Epidermal melanocyte (primary cell): ENCODE measurements at regions not wholly inside any gene's neighbourhood (a gene's known extent, or its start where the extent isn't known, plus 50 kb on each side); places are given as distances from the start of the nearest gene placed in this dataset.
A peak's percentile ranks its signal among the peaks of the same experiment; 100 is the strongest.

ENCODE experiments used
- DNase-seq: peaks from one replicate; pipeline ENCODE4 v3.0.0; 2011; ENCODE audit warnings: low spot score; ENCODE audit not compliant: insufficient read length

- DNase-seq, result no peak
Observed at GRCh38 chr4:126023896-126024295, 709.1 kb downstream of the FAT4 start.

- DNase-seq, result no peak
Observed at GRCh38 chr4:126027601-126028000, 712.8 kb downstream of the FAT4 start.

GRCh38 chr4:126028876-126029275, 714.1 kb downstream of the FAT4 start:
- no peak for DNase-seq

DNA sequence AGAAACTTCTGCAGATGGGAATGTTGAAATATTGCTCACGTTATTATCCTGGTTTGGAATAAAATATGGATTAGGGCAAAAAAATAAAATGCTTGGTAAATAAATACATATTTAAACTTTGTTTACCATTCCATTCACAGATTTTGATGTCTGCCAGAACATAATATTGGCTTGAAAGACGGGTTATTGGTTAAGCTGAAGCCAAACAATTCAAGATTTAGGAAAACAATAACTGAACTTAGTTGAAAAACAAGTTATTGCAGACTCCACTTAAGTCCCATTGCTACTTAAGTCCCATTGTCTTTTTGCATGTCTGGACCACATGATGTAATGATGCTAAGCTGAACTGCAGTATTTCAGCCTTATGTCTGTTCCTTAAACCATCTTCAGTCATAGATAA, 722.5 kb downstream of the FAT4 start:
- DNase-seq, result no peak

DNA sequence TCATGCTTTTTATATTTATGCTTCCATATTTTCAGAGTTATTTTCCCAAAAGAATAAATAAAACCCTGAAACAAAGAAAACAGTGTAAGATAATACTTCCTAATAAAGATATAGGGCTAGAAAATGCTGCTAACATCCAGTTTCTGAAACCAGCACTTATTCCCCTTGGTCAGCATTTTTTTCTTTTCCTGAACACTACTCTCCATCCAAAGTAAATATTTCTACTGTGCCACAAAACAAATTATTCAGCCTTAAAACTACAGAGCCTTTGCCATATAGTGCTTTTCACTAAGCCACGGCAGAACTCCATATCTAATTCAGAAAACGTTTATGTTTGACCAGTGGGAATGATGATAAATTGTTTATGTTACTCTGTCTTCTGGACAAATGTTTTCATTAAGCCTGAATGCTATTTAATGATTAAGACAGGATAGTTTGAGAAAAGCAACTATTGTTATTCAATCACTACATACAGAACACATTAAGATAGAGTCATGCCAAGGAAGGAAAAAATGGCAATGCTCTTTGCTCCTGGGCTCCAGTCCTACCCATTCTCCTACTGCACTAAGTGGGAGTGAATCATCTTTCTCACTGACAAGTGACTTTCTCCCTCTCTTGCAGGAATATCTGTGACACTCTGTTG, 723.9 kb downstream of the FAT4 start:
- no peak for DNase-seq

DNA sequence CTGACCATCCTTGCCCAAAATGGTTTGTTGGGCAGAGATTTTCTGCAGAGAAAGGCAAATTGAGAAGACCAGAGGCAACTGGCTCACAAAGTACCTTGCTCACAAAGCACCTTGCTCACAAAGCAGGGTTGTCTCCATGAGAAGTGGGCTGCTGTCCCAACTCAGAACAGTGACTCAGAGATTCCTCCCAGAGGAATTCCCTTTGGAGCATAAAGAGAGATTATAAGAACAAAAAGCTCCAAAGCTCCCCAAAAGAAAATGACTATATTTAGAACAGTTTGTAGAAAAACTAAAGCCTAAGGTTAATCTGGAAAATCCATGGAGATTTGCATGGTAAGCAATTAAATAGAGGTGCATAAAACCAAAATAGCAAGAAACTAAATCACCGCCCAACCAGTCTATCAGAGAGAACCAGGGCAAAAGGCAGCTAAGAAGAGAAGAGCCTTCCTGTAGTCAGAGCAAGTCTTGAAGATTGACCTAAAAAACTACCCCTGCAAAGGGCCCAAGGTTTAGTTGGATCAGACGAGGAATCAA, 731.4 kb downstream of the FAT4 start:
- DNase-seq, result no peak

GRCh38 chr4:126047114-126047513, 732.4 kb downstream of the FAT4 start:
- no peak for DNase-seq

DNA sequence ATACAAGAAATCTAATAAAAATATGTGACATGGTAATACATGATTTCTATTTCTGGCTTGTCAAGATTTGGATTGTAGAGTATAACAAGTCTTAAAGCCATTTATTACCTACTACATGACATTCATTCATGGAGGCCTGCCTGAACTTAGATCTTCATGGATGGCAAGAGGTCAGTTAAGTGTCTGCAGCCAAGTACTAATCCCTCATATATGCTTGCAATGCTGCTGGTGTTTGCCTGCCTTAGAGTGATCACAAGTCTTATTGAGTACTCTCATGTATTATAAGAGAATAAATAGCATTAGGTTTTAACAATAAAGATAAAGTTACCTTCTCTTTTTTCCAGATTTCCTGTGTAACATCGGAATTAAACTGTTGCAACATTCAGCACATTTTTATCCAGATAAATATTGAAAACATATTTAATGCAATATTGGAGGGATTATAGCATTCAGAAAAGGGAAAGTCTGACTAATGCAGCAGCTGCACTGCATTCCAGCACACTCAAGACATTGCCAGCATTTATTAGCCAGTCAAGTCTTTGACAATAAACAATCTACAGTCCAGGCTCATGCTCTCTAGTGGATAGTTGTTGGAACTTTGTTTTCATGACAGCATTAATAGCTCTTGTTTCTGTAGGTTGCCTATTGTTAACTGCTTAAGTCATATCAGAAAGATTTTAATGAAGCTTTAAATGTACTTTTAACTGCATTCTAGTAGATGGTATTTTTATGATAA, 737.1 kb downstream of the FAT4 start:
- peak; percentile 23 for DNase-seq

GRCh38 chr4:126056116-126056650, 741.4 kb downstream of the FAT4 start:
- DNase-seq, result no peak

- no peak for DNase-seq
Observed at GRCh38 chr4:126057371-126057770, 742.6 kb downstream of the FAT4 start.

DNA sequence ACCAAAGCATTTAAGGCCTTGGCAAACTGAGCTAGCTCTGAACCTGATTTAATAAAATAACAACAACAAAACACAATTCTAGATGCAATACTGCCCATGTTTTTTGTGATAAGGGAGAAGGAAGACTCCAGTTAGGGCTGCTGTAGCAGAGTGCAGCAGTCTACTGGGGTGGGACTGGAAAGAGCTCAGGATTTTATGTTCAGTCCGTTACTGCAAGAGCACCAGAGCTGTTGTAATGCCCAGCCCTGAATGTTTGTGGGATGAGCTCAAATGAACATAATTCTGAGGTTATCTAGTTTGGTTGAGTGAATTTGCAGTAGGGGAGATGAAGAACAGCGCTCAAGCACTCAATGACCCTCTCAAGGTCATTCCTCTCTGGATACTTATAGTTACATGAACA, 743.8 kb downstream of the FAT4 start:
- no peak for DNase-seq

- DNase-seq, result no peak
Observed at GRCh38 chr4:126061655-126062054, 746.9 kb downstream of the FAT4 start.

DNA sequence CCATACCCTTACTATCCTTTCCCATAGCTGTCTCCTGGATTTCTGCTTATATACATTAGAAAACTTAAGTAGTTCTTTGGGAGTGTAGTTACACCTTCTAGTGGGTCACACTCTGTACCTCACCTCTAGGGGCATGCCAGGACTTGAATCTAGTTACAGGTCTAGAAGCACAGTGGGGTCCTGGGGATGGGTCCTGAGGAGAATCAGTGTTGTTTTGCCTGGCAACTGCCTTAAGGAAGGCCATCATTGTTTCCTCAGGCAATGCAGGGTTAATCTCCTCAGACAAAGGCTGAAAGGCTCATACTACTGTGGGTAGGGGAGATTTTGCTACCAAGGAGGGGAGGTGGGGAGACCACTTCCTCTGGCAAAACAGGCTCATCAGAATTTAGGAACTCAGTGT, 750.3 kb downstream of the FAT4 start:
- DNase-seq, result no peak

- peak; percentile 24 for DNase-seq
Observed at GRCh38 chr4:126071346-126072333, 756.9 kb downstream of the FAT4 start.

DNA sequence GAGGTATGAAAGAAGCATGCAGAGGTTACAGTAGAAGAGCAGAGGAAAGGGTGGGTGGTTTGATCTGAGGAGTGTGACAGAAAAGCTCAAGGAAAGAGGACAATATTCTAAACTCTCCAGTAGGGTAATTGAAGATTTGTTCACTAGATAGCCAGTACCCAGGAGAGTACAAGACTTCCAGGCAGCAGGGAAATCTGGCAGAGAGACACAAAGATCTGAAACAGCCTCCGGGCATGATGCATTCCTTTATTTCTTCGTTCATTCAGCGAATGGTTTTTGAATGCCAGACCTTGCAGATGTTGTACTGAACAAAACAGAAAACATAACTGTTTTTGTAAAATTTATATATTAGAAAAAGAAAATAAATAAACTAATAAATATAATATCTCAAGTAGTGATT, 766.6 kb downstream of the FAT4 start:
- no peak for DNase-seq

- DNase-seq, result no peak
Observed at GRCh38 chr4:126086041-126086440, 771.3 kb downstream of the FAT4 start.

DNA sequence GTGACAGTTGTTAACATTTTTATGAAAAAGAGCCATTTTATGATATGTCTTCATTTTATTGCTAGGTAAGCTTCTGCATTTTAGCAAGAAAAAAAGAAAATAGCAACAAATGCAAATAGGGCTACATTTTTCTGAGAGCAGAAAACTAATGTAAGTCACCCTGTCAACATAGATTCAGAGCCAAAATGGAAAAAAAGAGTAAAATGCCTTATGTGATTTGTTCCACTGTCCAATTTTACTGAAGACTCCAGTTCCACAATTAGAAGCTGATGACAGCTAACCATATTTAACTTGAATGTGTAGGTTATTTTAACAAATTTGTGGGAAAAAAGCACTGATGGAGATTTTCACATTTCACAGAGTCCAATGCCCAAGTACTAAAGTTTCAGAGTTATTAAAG, 772.3 kb downstream of the FAT4 start:
- DNase-seq, result no peak

DNA sequence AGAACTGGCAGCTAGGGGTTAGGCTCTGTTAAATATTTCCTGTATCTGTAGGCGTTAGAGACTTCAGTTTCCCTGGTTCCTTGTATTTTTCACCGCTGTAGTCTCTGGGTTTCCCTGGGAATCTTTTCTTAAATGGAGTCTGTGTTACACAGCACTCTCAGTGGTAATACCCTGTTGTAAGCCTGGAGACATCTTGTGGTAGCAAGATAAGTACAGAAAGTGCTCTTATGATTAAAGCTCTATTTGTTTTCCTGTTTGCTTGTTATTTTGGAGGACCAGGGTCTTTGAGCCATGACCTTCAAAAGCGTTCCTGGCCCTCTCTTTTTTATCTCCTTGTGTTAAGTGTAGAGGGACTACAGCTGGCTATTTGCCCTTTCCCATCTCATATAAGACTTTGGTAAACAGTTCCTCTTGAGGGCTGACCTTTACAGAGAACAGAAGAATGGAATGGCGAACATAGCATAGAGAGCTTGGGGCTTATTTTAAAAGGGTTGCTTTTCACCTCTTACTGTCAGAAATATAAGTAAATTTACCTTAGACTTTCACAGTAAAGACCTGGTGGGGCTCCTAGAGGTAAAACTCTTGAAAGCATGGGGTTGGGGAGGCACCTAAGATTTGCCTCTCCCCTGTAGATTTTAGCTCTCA, 782.5 kb downstream of the FAT4 start:
- no peak for DNase-seq

DNA sequence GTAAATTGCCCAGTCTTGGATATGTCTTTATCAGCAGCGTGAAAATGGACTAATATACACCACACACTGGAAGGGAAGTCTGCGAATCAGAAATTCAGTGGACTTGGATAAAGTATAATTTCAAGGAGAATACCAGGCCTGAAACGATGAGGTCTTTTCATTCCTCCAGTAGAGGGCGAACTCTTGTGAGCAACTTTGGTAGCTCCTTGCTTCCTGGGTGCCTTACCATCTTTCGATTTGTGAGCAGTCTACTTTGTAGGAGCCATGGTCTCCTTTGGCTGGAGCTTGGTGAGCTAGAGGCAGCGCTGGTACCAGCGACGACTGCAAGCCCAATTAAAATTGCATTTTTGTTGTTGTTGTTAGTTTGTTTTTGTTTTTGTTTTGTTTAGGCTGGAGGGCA, 791.9 kb downstream of the FAT4 start:
- no peak for DNase-seq

DNA sequence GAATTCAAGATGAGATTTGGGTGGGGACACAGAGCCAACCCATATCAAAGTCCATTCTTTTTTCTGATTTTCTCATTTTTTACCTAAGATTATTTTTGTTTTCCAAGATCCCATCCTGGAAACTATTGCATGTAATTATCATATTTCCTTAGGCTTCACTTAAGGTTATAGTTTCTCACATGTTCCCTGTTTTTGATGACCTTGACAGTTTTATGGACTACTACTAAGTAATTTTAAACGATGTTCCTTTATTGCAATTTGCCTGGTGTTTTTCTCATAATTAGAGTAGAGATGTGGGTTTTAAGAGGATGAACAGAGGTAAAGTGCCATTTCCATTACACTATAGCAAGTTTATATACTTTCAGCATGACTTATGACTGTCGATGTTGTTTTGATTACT, 795.1 kb downstream of the FAT4 start:
- no peak for DNase-seq

DNA sequence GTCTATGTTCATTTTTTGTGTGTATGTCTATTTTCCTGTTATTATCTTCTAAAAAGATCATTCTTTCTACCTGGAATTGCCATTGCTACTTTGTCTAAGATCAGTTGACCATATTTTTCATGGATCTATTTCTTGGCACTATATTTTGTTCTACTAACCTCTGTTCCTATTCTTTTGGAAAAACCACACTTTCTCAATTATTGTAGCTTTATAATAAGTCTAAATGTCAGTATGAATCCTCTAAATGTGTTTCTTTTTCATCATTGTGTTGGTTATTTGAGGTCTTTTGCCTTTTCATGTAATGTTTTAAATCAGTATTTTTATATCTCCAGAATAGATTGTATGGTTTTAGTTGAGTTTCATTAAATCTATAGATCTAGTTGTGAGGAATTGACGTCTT, 798.3 kb downstream of the FAT4 start:
- DNase-seq, result no peak
